Activated naive CD8-positive, alpha-beta T cell treated with anti-CD3 and anti-CD28 coated beads, Interleukin-2, amount 50 U/mL, for 16 hours (primary cell): ENCODE measurements at regions not wholly inside any gene's neighbourhood (a gene's known extent, or its start where the extent isn't known, plus 50 kb on each side); places are given as distances from the start of the nearest gene placed in this dataset.
"Not testable (repeated sequence)": the region's sequence is repeated elsewhere in the genome, so short reads cannot be mapped to it uniquely, and the experiment has no call there.

Experiments
- DNase-seq: peaks from one replicate; pipeline ENCODE4 v3.0.0-alpha.2; 2020; ENCODE audit warnings: low read depth, low spot score

DNA sequence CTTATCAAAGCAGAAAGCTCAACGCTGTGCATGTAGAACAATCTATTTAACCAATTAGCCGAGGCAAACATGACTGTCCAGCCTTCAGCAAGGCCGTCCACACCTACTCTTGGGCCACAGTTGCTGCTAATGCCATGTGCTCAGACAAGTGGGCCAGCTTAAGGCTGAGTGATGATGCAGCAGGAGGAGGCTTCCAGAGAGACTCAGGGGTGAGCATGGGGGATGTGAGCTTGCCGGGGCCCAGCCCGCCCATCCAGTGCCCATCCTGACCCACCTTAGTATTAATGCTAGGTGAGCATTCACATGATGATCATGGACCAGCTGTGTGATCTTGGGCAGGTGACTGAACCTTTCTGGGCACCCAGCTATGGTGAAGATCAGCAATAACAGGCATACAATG is 150.1 kb downstream of the TPRA1 start:
- DNase-seq: no peak

DNA sequence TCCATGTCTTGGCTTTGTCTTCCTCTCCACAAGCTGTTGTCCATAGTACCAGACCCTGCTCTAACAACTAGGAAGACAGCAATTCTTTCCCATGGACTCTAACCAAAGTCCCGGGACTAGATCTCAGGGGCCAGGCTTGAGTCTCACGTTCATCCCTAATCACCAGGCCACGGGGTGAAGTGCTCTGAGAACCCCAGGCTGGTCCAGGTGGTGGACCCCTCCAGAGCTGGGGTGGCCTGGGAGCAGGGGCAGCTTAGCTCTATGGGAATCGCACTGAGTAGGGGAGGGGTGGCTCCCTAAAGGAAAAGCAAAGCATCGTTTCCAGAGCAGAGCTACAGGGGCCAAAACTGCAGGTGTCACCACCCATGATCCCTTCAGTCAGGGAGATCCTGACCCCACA is 150.9 kb downstream of the TPRA1 start:
- no peak for DNase-seq

DNA sequence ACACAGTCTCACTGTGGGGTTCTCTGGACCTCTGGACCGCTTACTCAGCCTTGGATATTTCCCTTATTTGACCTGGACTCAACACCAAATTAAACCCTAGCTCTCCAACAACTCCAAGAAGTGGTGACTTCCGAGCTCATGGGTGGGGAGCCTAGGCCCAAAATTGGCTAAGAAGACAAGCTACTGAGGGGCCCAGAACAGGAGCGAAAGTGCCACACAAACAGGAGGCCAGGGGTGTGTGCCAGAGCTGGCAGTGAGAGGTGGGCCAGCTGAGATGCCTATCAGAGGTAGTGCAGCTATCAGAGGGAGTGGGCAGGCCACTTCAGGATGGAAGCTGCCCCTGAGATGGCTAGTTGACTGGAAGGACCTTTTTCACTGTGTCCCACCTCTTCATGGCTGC is 151.1 kb upstream of the PRR20G start:
- no peak for DNase-seq

DNA sequence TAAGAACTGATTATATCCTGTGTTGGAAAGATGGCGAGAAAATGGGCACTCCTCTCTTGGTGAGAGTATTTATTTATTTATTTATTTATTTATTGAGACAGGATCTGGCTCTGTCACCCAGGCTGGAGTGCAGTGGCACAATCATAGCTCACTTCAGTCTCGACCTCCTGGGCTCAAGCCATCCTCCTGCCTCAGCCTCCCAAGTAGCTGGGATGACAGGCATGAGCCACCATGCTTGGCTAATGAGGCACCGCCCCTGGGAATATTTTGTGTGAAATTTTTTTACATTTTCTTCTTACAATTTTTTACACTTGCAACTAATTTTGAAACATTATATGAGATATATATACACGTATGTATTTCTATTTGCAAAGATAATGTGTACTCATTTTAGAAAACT is 150.5 kb upstream of the PRR20G start:
- no peak for DNase-seq

DNA sequence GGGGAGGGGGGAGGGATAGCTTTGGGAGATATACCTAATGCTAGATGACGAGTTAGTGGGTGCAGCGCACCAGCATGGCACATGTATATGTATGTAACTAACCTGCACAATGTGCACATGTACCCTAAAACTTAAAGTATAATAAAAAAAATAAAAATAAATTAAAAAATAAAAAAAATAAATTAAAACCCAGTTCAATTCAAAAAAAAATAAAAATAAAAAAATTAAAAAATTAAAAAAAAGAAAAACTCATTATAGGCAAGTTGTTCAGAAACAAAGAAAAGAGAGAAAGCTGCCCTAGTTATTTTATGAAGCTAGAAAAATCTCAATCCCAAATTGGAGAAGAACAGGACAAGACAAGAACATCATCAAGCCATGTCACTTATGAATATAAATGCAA is 147.5 kb upstream of the PRR20G start:
- not testable (repeated sequence) for DNase-seq

DNA sequence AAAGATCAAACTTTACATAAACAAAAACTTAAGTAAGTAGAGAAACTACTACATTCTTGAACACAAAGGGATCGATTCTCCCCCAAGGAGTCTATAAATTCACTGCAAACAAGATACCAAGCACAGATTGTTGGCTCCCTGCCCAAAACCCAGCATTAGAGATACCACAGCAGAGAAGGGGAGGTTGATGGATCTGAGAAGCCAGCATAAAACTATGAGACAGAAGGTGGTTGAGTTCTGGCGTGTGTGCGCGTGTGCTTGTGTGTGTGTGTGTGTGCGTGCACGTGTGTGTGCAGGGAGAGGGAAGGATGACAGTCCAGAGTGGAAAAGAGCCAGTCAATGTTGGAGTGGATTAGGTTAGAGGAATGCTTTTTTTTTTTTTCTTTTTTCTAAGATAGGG is 143.2 kb upstream of the PRR20G start:
- DNase-seq: no peak

DNA sequence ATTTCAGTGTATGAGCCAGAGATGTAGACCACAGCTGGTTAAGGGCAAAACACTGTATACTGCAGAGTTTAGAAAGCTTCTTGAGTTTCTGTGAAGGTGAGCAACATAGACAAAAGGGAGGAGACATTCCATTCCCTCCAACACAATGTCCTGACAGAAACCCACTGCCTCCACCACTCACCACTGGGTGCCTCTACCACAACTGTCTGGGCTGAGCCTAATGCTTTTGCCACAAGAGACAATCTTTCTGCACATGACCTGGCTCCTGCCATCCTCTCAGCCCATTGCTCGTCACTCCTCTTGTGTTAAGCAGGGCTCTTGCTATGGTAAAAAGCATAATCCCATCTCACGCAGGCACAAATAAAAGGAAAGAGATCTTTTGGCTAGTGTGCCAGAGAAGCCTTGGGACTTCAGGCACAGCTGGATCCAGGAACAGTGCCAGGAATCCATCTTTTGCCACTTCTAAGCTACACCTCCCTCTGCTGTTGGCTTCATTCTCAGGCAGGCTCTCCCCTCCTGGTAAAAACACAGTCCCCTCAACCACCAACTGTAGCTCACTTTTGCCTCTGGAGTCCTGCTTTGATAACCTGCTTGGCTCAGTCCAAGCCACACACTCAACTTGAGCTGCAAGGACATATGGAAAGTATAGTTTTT is 140.6 kb upstream of the PRR20G start:
- DNase-seq: no peak

DNA sequence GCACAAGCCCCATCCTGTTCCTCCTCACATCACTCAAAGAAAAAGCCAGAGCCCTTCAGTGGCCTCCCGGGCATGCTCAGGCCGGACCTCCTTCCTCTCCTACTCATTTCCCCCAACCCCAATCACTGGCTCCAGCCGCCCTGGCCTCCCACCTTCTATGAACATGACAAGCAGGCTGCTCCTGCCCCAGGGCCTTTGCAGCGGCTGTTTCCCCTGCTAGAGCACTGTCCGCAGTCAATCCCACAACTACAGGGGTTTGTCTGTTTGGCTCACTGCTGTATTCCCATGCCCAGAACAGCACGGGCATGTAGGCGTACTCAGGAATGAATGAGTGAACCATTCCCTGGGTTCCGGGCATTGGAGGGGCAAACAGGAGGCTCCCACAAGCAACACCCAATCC is 139.8 kb upstream of the PRR20G start:
- DNase-seq: no peak

DNA sequence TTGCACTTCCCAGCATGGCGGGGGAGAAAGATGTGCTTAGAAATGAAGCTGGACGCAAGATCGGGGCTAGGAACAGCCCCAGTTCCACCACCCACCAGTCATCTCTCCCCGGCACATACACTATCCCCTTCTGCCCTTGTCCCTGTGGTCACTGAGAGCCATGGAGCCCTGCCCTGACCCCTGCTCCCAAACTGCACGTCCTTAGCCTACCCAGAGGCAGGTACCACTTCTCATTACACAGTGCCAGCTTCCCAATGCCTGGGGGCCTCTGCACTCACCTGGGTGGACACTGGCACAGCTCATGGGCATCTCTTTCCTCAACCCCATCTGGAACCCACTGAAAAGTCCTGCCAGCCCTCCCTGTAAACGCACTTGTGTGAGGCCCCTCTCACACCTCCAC is 139.3 kb upstream of the PRR20G start:
- no peak for DNase-seq

DNA sequence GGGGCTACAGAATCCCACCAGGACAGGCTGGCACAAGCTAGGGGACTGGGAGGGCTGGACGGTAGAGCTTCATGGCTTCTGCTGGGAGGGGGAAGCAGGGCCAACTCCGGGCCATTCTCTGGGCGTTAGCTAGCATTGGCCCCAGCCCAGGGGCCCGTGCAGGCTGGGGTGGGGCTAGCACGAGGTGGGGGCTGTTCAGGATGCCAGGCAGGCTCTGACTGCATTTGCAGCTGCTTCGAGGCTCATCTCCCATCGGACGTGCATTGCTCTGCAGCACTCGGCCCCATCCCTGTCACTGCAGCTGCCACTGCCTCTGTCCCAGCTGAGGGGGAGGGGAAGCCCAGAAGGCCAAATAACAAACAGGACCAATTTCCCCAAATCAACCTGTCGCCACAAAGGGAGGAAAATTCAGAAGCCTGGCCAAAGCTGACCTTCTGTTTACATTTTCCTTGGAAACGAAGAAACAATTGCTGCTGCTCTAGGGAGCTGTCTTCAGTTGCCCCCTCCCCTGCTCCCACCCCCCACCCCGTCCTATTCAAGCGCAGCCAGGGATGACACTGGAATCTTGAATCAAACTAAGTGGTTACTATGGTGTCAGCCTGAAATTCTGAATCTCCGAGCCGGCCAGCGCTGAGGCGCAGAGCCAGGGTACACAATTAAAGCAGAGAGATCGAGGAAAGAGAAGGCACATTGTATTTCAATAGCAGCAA is 138.8 kb upstream of the PRR20G start:
- no peak for DNase-seq

DNA sequence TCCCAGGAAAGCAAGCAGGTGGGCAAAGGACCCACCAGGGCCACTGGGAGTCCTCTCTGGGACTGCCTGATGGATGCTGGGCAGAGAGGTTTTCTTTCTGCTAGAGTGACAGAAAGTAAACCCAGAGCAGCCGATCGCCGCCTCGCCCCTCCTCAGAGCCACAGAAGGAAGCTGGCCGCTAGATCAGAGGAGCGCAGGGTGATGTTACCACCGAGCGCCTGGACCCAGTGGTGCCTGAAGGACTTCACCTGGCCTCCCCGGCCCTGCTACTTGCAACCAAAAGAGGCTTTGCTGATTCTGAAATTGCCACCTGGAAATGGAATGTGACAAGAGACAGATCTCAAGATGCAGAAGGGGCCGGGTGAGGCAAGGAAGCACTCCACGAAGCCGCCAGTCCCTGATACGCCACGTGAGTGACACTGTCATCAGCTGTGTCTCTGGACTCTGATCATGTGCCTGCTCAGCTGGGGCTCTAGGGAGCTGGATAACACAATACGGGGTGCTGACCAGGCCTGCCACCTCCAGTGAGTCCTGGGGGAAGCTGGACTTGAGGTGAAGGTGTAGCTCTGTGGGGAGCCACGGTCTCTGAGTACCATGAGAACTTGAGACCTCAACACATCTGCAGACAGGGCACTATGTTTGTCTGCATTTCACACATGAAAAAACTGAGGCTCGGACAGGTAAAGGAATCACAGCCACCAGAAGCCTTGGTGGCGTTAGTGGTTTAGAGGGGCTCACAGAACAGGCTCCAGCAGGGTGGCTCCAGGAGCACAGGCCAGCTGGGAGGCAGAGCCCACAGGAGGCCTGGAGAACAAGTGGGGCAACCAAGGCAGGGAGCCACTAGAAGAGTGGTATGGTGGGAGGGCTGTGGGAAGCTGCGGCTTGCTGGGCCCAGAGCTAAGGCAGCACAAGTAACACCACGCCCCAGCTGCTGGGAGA is 137.9 kb upstream of the PRR20G start:
- DNase-seq: no peak

DNA sequence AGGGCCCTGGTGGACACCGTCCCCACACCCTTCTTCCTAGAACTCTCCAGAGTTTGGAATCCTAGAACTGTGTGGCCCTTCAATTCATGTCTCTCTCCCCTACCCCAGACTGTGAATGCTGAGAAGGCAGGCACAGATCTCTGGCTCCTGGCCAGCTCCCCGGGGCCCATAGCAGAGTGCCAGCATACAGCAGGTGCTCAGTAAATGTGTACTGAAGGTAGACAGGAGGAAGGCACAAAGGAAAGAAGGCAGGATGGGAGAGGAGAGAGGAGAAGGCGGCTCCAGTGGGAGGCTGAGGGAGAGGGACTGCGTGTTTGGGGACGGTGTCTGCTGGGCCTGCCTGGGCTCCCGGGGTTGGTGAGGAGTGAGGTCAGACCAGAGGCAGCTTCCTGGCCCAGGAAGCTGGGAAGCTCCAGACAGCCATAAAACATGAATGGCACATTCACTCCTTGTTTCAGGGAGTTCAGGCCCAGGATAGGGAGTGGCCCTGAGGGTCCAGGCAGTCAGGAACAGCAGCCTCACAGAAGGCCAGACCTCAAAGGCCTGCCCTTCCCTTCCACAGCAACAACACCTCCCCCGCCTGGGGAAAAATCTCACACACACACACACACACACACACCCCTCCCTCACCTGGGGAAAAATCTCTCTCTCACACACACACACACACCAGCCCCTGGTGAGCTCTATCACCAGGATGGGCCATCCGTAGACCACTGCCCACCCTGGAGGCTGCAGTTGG is 137.1 kb upstream of the PRR20G start:
- no peak for DNase-seq

DNA sequence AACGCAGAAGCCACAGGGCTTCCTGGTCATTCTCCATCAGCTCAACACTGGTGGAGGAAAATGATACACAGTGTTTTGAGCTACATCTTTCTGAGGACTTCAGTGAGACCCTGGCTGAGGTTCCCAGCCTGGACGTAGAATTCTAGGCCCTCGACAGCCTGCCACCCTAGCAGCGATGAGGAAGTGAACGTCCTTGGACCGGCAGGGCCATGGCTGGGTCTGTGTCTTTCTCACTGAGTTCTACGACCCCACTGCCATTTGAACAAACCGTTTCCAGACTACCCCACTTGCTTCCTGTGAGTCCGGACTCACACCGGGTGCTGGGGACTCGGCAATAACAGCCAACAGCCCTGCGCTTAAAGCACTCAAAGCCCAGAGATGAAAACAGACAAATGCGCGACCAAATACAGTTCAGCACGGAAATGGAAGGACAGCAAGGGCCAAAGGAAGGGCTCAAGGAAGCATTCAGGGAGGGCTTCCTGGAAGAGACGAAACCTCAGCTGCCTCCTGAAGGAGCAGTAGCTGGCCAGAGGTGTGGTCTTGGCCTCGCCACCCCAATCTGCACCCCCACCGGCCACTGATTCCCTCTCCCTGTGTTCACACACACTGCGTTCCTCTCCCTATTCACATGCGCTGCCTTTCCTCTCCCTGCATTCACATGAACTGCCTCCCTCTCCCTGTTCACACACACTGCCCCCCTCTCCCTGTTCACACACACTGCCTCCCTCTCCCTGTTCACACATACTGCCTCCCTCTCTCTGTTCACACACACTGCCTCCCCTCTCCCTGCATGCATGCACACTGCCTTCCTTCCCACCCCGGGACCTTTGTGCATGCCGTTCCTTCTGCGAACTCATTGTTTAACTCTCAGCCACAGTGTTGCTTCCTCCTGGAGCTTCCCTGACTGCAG is 136.3 kb upstream of the PRR20G start:
- no peak for DNase-seq

DNA sequence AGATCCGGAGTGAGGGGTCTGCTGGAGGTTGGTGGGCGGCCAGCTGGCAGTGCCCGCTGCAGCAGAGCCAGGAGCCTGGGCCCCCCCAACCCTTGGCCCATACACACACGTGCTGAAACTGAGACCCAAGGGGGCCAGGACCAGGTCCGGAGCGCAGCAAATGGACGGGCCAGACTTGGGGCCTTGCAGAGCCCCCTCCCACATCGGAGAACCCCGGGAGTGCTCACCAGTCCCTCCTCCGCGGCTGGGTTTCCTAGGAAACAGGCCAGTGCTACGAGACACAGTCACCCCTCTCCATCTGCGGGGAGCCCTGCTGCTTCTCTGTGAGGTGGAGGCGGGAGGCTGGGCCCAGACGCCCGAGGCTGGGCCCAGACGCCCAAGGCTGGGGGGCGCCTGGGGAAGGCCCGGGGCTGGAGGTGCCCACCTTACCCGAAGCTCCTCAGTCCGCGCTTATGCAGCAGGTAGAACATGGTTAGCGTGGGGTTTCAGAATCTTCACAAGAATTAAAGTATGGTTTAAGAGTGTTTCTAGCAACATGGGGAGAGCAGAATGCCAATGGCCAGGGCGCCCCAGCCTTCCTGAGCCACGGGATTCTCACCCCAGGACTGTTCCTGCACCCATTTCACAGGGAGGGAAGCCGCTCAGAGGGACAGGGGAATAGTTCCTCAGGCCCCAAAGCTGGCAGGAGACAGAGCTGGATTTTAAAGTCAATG is 135.0 kb upstream of the PRR20G start:
- DNase-seq: no peak

DNA sequence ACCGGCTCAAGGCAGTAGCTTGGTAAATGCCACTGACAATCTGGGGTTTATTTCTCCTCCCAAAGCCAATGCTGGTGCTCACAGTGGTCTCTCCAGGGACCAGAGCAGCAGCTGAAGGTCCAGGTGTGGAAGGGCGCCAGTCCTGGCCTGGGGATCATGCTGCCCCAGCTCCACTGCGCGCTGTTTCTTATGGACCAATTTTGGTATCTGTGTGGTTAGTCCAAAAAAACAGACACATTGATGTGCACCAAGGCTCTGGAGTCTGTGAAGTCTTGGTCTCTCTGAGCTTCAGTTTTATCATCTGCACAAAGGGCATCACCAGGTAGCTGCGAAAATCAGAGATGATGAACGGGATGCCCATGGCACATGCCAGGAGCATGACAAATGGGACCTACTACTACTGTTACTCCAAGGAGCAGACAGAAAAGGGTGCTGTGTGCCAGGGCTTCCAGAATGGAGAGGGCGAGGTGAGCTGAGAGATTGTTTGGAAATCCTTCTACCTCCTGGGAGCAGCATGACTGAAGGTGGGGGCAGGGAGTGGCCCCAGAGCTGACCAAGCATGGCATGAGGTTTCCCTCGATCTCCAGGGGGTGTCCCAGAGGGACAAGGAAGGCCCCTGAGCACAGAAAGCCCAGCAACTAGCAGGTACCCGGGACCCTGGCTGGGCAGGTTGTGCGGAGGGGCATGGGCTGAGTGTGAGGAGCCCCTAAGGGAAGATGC is 134.3 kb upstream of the PRR20G start:
- DNase-seq: no peak

DNA sequence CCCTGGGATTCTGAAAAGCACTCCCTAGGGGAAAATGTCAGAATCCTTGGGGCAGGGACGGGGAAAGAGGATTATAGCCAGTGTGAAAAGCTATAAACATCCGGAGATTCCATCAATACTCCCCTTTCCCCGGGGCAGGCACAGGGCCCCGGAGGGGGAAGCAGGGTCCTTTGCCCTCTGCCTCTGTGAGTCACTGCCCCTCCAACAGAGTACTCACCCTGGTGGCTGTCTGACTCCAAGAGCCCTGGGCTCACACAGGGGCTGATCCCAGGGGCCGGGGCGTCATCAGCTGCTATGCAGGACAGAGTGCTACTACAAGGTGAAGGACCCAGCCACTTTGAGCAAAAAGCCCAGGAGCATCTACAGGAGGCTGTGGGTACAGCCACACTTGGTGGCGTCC is 133.0 kb upstream of the PRR20G start:
- no peak for DNase-seq

DNA sequence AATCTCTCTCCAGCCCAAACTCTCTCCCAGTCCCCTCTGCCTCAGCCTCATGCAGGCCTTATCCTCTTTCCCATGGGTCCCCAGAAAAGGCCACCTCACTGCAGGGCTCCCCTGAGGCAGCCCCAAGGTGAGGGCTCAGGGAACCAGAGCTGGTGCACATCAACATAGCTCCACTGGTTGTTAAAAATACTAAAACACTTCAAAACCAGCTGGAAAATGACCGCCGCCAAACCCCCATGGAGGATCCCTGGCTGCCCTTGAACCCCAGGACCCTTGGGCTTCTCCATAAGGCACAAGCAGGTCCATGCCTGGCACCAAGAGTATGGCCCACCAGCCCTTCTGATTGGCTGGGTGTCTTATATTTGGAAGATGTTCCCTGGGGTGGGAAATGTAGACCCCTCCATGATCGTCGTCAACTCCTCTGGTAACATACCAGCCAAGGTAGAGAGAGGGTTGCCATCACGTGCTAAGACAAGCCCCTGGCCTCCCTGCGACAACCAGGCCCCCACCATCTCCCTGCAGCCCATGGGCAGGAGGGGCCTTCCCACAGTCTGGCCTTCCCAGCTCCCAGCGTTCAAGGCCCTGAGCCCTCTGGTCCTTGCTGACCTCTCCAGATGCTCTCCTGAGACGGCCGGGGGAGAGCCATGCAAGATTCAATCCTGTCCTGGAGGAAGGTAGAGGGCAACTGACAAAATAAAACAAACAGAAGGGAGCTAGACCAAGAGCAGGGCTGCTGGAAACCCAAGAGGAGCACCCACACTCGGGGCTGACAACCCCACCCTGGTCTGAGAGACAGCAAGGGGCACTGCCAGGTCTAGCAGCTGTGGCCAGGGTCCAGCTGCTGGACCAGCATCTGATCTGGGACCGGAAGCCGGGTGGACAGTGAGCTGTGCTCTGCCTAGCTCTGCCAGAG is 132.1 kb upstream of the PRR20G start:
- DNase-seq: no peak

DNA sequence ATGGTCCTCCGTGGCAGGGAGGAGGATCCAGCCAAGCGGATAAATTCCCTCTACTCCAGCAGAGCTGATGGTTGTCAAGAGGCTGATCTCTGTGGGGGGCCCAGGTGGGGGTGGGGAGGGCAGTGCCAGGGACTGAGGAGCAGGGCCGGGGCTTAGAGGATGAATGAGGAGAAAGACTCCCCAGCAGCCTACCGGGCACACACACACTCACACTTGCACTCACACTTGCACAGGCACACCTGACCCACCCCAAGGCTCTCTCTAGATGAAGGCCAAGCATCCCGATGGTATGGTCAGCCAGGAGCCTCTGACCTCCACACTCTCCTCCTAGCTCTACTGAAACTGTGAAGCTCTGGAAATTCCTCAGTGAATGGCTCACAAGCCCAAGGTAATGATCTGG is 131.3 kb upstream of the PRR20G start:
- no peak for DNase-seq
